HG03066 (cell line): ENCODE measurements at regions not wholly inside any gene's neighbourhood (a gene's known extent, or its start where the extent isn't known, plus 50 kb on each side); places are given as distances from the start of the nearest gene placed in this dataset.
"Not testable (repeated sequence)": the region's sequence is repeated elsewhere in the genome, so short reads cannot be mapped to it uniquely, and the experiment has no call there.

ENCODE experiments used
- ATAC-seq: cut with Tn5 transposase; IDR thresholded peaks from one replicate; pipeline ENCODE4 v1.9.1; 2021; ENCODE audit warnings: low read depth; ENCODE audit not compliant: unreplicated experiment

- ATAC-seq, result no peak
Measured at GRCh38 chr10:9045311-9045710, 990.8 kb downstream of the GATA3 start.

- no peak for ATAC-seq
Measured at GRCh38 chr10:9051328-9051974, 997.0 kb downstream of the GATA3 start.

GRCh38 chr10:9052767-9053166 is 998.3 kb downstream of the GATA3 start:
- no peak for ATAC-seq

- ATAC-seq, result no peak
Measured at GRCh38 chr10:9056521-9056920, 1002.0 kb downstream of the GATA3 start.

GRCh38 chr10:9057293-9057692 is 1002.8 kb downstream of the GATA3 start:
- not testable (repeated sequence) for ATAC-seq

- ATAC-seq, result no peak
Measured at GRCh38 chr10:9060314-9060713, 1005.8 kb downstream of the GATA3 start.

GRCh38 chr10:9061871-9062270 is 1007.4 kb downstream of the GATA3 start:
- ATAC-seq, result no peak

GRCh38 chr10:9066152-9066551 is 1011.7 kb downstream of the GATA3 start:
- ATAC-seq, result no peak

GRCh38 chr10:9068003-9068402 is 1013.5 kb downstream of the GATA3 start:
- ATAC-seq, result no peak

GRCh38 chr10:9069136-9069535 is 1014.6 kb downstream of the GATA3 start:
- no peak for ATAC-seq

GRCh38 chr10:9075420-9075819 is 1020.9 kb downstream of the GATA3 start:
- ATAC-seq, result no peak

GRCh38 chr10:9076066-9076465 is 1021.6 kb downstream of the GATA3 start:
- ATAC-seq, result no peak

GRCh38 chr10:9081253-9081652 is 1026.8 kb downstream of the GATA3 start:
- no peak for ATAC-seq

- no peak for ATAC-seq
Measured at GRCh38 chr10:9081961-9082360, 1027.5 kb downstream of the GATA3 start.

- no peak for ATAC-seq
Measured at GRCh38 chr10:9091530-9092093, 1037.1 kb downstream of the GATA3 start.

GRCh38 chr10:9096288-9096687 is 1041.8 kb downstream of the GATA3 start:
- no peak for ATAC-seq

- no peak for ATAC-seq
Measured at GRCh38 chr10:9097206-9097990, 1042.9 kb downstream of the GATA3 start.

- no peak for ATAC-seq
Measured at GRCh38 chr10:9097991-9098306, 1043.5 kb downstream of the GATA3 start.

- no peak for ATAC-seq
Measured at GRCh38 chr10:9102026-9102425, 1047.5 kb downstream of the GATA3 start.

GRCh38 chr10:9103301-9103700 is 1048.8 kb downstream of the GATA3 start:
- no peak for ATAC-seq

- no peak for ATAC-seq
Measured at GRCh38 chr10:9111976-9112375, 1057.5 kb downstream of the GATA3 start.

- ATAC-seq, result no peak
Measured at GRCh38 chr10:9126728-9127127, 1072.2 kb downstream of the GATA3 start.
